ENCODE measurements at regions not wholly inside any gene's neighbourhood (a gene's known extent, or its start where the extent isn't known, plus 50 kb on each side); places are given as distances from the start of the nearest gene placed in this dataset.

DNA sequence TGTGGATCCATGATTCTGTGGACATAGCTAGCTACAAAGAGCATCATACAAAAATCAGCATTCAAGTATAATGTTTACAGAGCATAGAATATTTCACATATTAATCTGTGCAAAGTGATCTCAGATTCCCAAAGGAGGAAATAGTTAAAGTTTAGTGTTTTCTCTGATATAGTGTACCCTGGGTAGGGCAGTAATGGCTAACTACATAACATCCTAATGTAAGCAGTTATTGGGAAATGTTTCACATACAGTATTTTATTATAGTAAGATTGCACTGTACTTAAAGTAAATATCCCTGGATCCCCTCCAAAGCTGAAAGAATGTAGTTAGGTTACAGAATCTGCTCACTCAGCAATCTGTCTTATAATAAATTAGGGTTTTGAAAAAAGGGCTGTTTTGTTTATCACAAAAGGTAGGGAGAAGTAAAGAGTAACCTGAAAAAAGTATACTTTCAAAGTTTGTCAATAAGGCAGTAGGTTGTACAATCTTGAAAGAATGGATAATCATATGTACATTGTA, 52.5 kb upstream of the SMARCA2 start:
- H3K4me3 ChIP-seq (replicated peaks; ENCODE audit: low read depth, low read length), result no peak overlapping the region
- TF ChIP-seq, protein P1, sequence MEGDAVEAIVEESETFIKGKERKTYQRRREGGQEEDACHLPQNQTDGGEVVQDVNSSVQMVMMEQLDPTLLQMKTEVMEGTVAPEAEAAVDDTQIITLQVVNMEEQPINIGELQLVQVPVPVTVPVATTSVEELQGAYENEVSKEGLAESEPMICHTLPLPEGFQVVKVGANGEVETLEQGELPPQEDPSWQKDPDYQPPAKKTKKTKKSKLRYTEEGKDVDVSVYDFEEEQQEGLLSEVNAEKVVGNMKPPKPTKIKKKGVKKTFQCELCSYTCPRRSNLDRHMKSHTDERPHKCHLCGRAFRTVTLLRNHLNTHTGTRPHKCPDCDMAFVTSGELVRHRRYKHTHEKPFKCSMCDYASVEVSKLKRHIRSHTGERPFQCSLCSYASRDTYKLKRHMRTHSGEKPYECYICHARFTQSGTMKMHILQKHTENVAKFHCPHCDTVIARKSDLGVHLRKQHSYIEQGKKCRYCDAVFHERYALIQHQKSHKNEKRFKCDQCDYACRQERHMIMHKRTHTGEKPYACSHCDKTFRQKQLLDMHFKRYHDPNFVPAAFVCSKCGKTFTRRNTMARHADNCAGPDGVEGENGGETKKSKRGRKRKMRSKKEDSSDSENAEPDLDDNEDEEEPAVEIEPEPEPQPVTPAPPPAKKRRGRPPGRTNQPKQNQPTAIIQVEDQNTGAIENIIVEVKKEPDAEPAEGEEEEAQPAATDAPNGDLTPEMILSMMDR (IDR thresholded peaks at IDR 0.05; ENCODE audit: low read depth, low read length, missing control alignments), result no peak
- DNase-seq (ENCODE audit: extremely low read depth, low read depth), result no peak

DNA sequence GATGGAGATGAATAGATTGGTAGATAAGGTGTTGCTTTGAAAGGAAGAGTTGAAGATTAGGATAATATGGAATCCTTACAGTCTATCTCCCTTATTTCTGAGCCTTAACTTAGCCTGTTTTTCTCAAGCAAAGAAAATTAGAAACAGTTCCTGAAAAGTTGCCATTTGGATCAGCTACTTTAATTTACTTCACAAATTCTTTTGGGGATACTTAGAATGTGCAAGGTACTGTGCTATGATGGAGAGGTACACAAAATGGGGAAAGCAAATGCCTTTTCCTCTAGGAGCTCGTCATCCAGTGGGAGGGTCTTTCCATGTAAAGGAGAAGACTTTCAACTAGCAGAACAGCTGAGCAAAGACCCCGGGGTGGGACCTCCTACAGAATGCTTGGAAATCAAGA, 51.1 kb upstream of the SMARCA2 start:
- TF ChIP-seq, protein P1 (IDR thresholded peaks at IDR 0.05; ENCODE audit: low read depth, low read length, missing control alignments), result no peak
- H3K4me3 ChIP-seq (replicated peaks; ENCODE audit: low read depth, low read length), result no peak overlapping the region
- no peak for DNase-seq (ENCODE audit: extremely low read depth, low read depth)
